HFF-Myc (cell line): ENCODE measurements at regions not wholly inside any gene's neighbourhood (a gene's known extent, or its start where the extent isn't known, plus 50 kb on each side); places are given as distances from the start of the nearest gene placed in this dataset.
"Not testable (repeated sequence)": the region's sequence is repeated elsewhere in the genome, so short reads cannot be mapped to it uniquely, and the experiment has no call there.

Experiments used
- DNase-seq: peaks from one replicate; pipeline ENCODE4 v3.0.0-alpha.2; 2011; ENCODE audit warnings: low read depth; ENCODE audit errors: extremely low read depth
- H3K4me3 ChIP-seq: replicated peaks from 2 replicates; pipeline ENCODE4 v1.5.1; 2011; ENCODE audit warnings: low read depth, mild to moderate bottlenecking, control low read depth, low read length
- TF ChIP-seq, protein P1 (sequence below): IDR thresholded peaks from 2 replicates; pipeline ENCODE4 v1.5.1; 2012; ENCODE audit warnings: mild to moderate bottlenecking, low read depth, low read length, control low read depth; ENCODE audit errors: missing control alignments

DNA sequence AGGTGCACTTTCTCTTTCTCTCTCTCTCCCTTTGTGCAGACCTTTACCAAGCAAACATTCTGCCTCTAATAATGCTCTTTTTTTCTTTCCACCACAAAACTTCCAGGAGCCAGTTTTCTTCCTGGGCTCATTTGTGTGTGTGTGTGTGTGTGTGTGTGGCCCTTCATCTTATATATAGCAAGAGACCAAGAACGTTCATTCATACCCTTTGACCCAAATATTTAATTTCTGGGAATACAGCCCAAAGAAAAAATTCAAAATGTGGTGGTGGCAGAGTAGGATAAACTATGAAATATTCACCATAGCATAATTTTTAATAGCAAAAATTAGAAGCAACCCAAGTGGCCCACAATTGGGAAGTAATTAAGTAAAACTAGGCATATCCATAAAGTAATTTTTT lies 398.9 kb downstream of the IGSF11 start:
- DNase-seq = no peak
- TF ChIP-seq, protein P1, sequence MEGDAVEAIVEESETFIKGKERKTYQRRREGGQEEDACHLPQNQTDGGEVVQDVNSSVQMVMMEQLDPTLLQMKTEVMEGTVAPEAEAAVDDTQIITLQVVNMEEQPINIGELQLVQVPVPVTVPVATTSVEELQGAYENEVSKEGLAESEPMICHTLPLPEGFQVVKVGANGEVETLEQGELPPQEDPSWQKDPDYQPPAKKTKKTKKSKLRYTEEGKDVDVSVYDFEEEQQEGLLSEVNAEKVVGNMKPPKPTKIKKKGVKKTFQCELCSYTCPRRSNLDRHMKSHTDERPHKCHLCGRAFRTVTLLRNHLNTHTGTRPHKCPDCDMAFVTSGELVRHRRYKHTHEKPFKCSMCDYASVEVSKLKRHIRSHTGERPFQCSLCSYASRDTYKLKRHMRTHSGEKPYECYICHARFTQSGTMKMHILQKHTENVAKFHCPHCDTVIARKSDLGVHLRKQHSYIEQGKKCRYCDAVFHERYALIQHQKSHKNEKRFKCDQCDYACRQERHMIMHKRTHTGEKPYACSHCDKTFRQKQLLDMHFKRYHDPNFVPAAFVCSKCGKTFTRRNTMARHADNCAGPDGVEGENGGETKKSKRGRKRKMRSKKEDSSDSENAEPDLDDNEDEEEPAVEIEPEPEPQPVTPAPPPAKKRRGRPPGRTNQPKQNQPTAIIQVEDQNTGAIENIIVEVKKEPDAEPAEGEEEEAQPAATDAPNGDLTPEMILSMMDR = no peak

DNA sequence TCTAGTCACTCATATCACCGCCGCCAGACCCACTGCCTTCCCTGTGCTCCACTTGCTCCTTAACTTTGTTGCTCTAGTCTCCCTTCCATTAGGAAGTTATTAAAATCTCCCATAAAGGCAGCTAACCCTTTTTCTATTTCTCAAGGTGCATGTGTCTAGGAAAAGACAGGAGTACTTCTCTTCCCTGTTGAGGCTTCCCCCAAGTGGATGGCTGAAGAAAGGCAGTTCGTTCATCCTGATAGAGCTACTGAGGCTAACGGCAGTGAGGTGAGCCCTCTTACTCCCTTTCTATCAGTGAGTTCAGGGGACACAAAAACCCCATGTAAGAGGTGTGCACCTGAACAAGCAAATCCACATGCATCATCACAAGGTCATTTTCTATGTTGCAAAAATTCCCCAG lies 397.8 kb downstream of the IGSF11 start:
- DNase-seq = no peak
- TF ChIP-seq, protein P1 = no peak
- H3K4me3 ChIP-seq = no peak overlapping the region

More for the DNA sequence above, 398.9 kb downstream of the IGSF11 start:
- no peak overlapping the region for H3K4me3 ChIP-seq

DNA sequence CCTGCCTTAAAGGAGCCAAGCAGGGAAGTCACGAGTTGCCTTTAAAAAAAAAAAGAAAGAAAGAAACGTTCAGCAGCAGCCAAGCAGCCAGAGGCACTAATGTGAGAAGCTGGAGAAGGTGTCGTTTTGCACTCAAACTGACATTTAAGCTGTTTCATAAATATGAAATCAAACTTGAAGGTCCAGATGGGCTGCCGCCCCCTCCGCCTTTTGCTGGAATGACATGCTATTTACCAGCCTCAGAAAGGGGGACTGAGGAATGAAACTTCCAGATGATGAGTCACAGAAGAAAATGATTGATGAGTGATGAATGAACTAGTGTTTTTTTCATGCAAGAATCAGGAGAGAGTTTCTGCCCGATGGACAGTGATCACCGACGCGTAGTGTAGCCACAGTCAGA lies 396.8 kb downstream of the IGSF11 start:
- DNase-seq = no peak
- no peak overlapping the region for H3K4me3 ChIP-seq
- TF ChIP-seq, protein P1 = no peak

- H3K4me3 ChIP-seq = no peak overlapping the region
- TF ChIP-seq, protein P1 = no peak
- no peak for DNase-seq
Observed at GRCh38 chr3:118641608-118642007, 393.0 kb downstream of the IGSF11 start.

GRCh38 chr3:118671192-118671591 lies 363.5 kb downstream of the IGSF11 start:
- H3K4me3 ChIP-seq = no peak overlapping the region
- TF ChIP-seq, protein P1 = no peak
- DNase-seq = no peak

DNA sequence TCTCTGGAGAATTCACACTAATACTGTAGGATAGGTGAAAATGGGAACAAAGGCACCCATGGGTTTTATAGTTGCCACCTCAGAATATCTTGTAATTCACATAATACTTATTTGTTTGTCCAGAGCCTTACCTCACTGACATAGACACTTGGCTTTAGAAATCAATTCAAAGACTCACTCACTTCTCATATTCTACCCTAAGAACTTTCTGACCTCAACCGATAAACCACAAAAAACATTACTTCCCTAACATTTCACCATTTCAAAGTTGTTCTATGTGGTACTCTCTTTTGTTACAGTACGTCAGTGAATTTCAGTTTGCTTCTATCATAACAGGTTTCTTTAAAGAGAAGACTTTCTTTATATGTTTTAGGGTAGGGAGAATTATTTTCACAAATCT lies 359.3 kb downstream of the IGSF11 start:
- TF ChIP-seq, protein P1 = no peak
- no peak for DNase-seq
- no peak overlapping the region for H3K4me3 ChIP-seq

DNA sequence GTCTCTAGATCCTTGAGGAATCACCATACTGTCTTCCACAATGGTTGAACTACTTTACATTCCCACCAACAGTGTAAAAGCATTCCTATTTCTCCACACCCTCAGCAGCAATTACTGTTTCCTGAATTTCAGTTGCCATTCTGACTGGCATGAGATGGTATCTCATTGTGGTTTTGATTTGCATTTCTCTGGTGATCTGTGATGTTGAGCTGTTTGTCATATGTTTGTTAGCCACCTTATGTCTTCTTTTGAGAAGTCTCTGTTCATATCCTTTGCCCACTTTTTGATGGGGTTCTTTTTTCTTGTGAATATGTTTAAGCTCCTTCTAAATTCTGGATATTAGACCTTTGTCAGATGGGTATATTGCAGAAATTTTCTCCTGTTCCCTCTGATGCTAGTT lies 356.0 kb downstream of the IGSF11 start:
- not testable (repeated sequence) for H3K4me3 ChIP-seq, DNase-seq
